ENCODE measurements at regions not wholly inside any gene's neighbourhood (a gene's known extent, or its start where the extent isn't known, plus 50 kb on each side); places are given as distances from the start of the nearest gene placed in this dataset.

DNA sequence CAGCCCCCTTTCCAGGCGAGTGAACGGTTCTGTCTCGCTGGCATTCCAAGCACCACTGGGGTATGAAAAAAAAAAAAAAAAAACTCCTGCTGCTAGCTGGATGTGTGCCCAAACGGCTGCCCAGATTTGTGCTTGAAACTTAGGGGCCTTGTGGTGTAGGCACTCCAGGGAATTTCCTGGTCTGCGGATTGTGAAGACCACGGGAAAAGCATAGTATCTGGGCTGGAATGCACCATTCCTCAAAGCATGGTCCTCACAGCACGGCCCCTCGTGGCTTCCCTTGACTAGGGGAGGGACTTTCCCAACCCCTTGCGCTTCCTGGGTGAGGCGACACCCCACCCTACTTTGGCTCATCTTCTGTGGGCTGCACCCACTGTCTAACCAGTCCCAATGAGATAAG, 516.8 kb upstream of the FAM241A start:
- Histone ChIP-seq H3K9ac (replicated peaks; ENCODE audit: extremely low read depth, insufficient read depth, low read length) (no peak overlapping the region), H3K4me3 (replicated peaks in 1 of 3; ENCODE audit: insufficient read depth in 1 of 3, low read depth in 1 of 3, low read length in 3 of 3) (no peak overlapping the region), H3K79me2 (ENCODE audit: control insufficient read depth, insufficient read depth, low read length) (no peaks in the 10 kb centered on the region), H3K4me2 (ENCODE audit: insufficient read depth, low read length) (no peak overlapping the region), H2AFZ (ENCODE audit: low read depth, low read length) (no peak overlapping the region), H3K9me3 (replicated peaks; ENCODE audit: control insufficient read depth, insufficient read depth, low read length) (no peaks in the 10 kb centered on the region), H4K20me1 (replicated peaks; ENCODE audit: control insufficient read depth, extremely low read depth, insufficient read depth, low read length) (no peaks in the 10 kb centered on the region), H3K9me1 (replicated peaks; ENCODE audit: control insufficient read depth, extremely low read depth, insufficient read depth, low read length) (no peaks in the 10 kb centered on the region), H3K27me3 (ENCODE audit: control insufficient read depth in 2 of 2, insufficient read depth in 2 of 2, low read length in 2 of 2) (peaks cover 0 to 2% of the 10 kb centered on the region in 2 experiments), H3K4me1 (ENCODE audit: control insufficient read depth, extremely low read depth, insufficient read depth, low read length) (no peaks in the 10 kb centered on the region), H3K36me3 (ENCODE audit: control insufficient read depth in 2 of 2, extremely low read depth in 1 of 2, insufficient read depth in 2 of 2, low read length in 2 of 2) (no peaks in the 10 kb centered on the region), H3K27ac (ENCODE audit: insufficient read depth, low read depth, low read length) (no peak overlapping the region)
- CTCF ChIA-PET, result interaction anchor here (0.7 to 2.2 kb wide), 6 partner anchors 250 to 776 kb away, joined by 3 to 7 read pairs (median 5); no protein-coding TSS in a partner anchor
- POLR2A ChIA-PET, result no interaction called here
- BruUV-seq (replicated peaks), result no TSS peak
- no peak for TF ChIP-seq FOS (IDR thresholded peaks at IDR 0.05; ENCODE audit: borderline replicate concordance, insufficient read depth, low read length)
- no peak for TF ChIP-seq POLR2AphosphoS5 (IDR thresholded peaks at IDR 0.05; ENCODE audit: insufficient read depth, low read depth, low read length)
- TF ChIP-seq, protein P1, sequence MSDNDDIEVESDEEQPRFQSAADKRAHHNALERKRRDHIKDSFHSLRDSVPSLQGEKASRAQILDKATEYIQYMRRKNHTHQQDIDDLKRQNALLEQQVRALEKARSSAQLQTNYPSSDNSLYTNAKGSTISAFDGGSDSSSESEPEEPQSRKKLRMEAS (IDR thresholded peaks at IDR 0.05; ENCODE audit: insufficient read depth, insufficient read length), result no peak
- FAIRE-seq (no peak), DNase-seq (ENCODE audit: low read depth, low spot score) (no peak)
- dilution Hi-C loops (cut with MboI; ENCODE audit: extremely low pct_ligation_motif_present, low sequenced_read_pairs) (no loop called here), intact Hi-C loops (cut with micrococcal nuclease) (no loop called here)

DNA sequence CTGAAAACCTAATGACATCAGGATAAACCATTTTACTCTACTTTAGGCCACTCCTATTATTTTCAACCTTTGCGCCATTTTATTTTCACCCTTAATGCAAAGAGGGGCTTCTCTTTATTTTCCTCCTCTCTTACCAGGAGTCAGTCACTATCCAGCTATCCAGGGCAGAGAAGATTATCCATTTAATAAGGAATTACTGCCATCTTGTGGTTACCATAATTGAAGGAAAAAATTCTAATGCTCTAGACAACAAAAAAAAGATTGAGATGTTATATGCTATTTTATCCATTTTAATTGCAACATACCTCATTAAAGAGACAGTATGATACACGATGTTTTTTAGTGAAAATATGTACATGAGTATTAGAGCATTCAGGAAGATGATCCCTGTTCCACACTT, 514.5 kb upstream of the FAM241A start:
- no peaks in the 10 kb centered on the region for H4K20me1 ChIP-seq (replicated peaks; ENCODE audit: control insufficient read depth, extremely low read depth, insufficient read depth, low read length)
- DNase-seq (ENCODE audit: low read depth, low spot score) (peak; percentile 35), FAIRE-seq (peak; percentile 64)
- no peak overlapping the region for H3K9ac ChIP-seq (replicated peaks; ENCODE audit: extremely low read depth, insufficient read depth, low read length)
- H3K79me2 ChIP-seq (ENCODE audit: control insufficient read depth, insufficient read depth, low read length), result no peaks in the 10 kb centered on the region
- POLR2A ChIA-PET, result no interaction called here
- intact Hi-C loops (cut with micrococcal nuclease), result loop anchor here (1.0 to 10.0 kb wide), 7 partner anchors 347 to 1632 kb away; no protein-coding TSS in a partner anchor
- CTCF ChIA-PET, result interaction anchor here (0.6 to 5.6 kb wide), 28 partner anchors 9 to 1631 kb away, joined by 3 to 78 read pairs (median 4); no protein-coding TSS in a partner anchor
- H3K27ac ChIP-seq (ENCODE audit: insufficient read depth, low read depth, low read length), result no peak overlapping the region
- no peaks in the 10 kb centered on the region for H3K9me3 ChIP-seq (replicated peaks; ENCODE audit: control insufficient read depth, insufficient read depth, low read length)
- H3K4me2 ChIP-seq (ENCODE audit: insufficient read depth, low read length), result no peak overlapping the region
- H3K4me3 ChIP-seq (replicated peaks in 1 of 3; ENCODE audit: insufficient read depth in 1 of 3, low read depth in 1 of 3, low read length in 3 of 3), result no peak overlapping the region
- dilution Hi-C loops (cut with MboI; ENCODE audit: extremely low pct_ligation_motif_present, low sequenced_read_pairs), result no loop called here
- H3K27me3 ChIP-seq (ENCODE audit: control insufficient read depth in 2 of 2, insufficient read depth in 2 of 2, low read length in 2 of 2), result peaks cover 0 to 7% of the 10 kb centered on the region in 2 experiments
- no peaks in the 10 kb centered on the region for H3K36me3 ChIP-seq (ENCODE audit: control insufficient read depth in 2 of 2, extremely low read depth in 1 of 2, insufficient read depth in 2 of 2, low read length in 2 of 2)
- BruUV-seq (replicated peaks), result no TSS peak
- H2AFZ ChIP-seq (ENCODE audit: low read depth, low read length), result no peak overlapping the region
- no peaks in the 10 kb centered on the region for H3K4me1 ChIP-seq (ENCODE audit: control insufficient read depth, extremely low read depth, insufficient read depth, low read length)
- TF ChIP-seq EZH2 (IDR thresholded peaks at IDR 0.05; ENCODE audit: borderline replicate concordance, low read depth, low read length, severe bottlenecking) (no peak), GATA2 (IDR thresholded peaks at IDR 0.05; ENCODE audit: insufficient read depth, insufficient read length, low read depth, low read length) (no peak), JUN (IDR thresholded peaks at IDR 0.05; ENCODE audit: borderline replicate concordance, insufficient read depth, insufficient read length, low read depth) (no peak), POLR2AphosphoS5 (IDR thresholded peaks at IDR 0.05; ENCODE audit: insufficient read depth, low read depth, low read length) (no peak), MYC (IDR thresholded peaks at IDR 0.05; ENCODE audit: low read depth, low read length) (no peak)
- TF ChIP-seq, protein P2, sequence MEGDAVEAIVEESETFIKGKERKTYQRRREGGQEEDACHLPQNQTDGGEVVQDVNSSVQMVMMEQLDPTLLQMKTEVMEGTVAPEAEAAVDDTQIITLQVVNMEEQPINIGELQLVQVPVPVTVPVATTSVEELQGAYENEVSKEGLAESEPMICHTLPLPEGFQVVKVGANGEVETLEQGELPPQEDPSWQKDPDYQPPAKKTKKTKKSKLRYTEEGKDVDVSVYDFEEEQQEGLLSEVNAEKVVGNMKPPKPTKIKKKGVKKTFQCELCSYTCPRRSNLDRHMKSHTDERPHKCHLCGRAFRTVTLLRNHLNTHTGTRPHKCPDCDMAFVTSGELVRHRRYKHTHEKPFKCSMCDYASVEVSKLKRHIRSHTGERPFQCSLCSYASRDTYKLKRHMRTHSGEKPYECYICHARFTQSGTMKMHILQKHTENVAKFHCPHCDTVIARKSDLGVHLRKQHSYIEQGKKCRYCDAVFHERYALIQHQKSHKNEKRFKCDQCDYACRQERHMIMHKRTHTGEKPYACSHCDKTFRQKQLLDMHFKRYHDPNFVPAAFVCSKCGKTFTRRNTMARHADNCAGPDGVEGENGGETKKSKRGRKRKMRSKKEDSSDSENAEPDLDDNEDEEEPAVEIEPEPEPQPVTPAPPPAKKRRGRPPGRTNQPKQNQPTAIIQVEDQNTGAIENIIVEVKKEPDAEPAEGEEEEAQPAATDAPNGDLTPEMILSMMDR (IDR thresholded peaks at IDR 0.05; ENCODE audit: extremely low read depth in 1 of 2, insufficient read depth in 1 of 2, low read depth in 1 of 2, low read length in 2 of 2), result peak in 1 of 2 donors; percentile 9
- no peaks in the 10 kb centered on the region for H3K9me1 ChIP-seq (replicated peaks; ENCODE audit: control insufficient read depth, extremely low read depth, insufficient read depth, low read length)

All from endothelial cell of umbilical vein (primary cell).